Adrenal gland (tissue), 9 donors: ENCODE measurements at regions not wholly inside any gene's neighbourhood (a gene's known extent, or its start where the extent isn't known, plus 50 kb on each side); places are given as distances from the start of the nearest gene placed in this dataset.

ENCODE experiments used
- DNase-seq, 7 donors: peaks; one replicate each; pipeline ENCODE4 v3.0.0-alpha.2; 2019 to 2020
- H3K27ac ChIP-seq, 5 donors: fragments of 200-600 bp; sonication (generic) in 4 of 5; 1 replicate in 3 of 5; 2 replicates in 2 of 5; pipeline versions ENCODE4 v1.5.1 to v1.8.0; 2016 to 2020; ENCODE audit warnings: mild to moderate bottlenecking in 1 of 5
- H3K27me3 ChIP-seq: fragments of 200-600 bp; 2 replicates; pipeline ENCODE4 v1.8.0; 2021
- H3K36me3 ChIP-seq, 2 donors: fragments of 200-600 bp; replicated peaks in 1 of 2; 1 replicate in 1 of 2; 2 replicates in 1 of 2; pipeline versions ENCODE4 v1.5.1 to v1.8.0; 2018 to 2022
- H3K4me1 ChIP-seq, 2 donors: fragments of 200-600 bp; replicated peaks in 1 of 2; 1 replicate in 1 of 2; 2 replicates in 1 of 2; pipeline versions ENCODE4 v1.5.1 to v1.8.0; 2018 to 2021
- H3K4me3 ChIP-seq, 4 donors: fragments of 200-600 bp; sonication (generic) in 3 of 4; one replicate each; pipeline ENCODE4 v1.5.1; 2016 to 2018
- H3K9me3 ChIP-seq, 3 donors: fragments of 200-600 bp; sonication (generic) in 1 of 3; replicated peaks in 1 of 3; 1 replicate in 2 of 3; 2 replicates in 1 of 3; pipeline versions ENCODE4 v1.5.1 to v1.8.0; 2016 to 2021
- CTCF ChIP-seq, 6 experiments: fragments of 450-650 bp in 4 of 6; fragments of 200-600 bp in 2 of 6; sonication (generic) in 1 of 6; IDR thresholded peaks; 1 replicate in 5 of 6; 2 replicates in 1 of 6; pipeline versions ENCODE4 v1.5.1 to v1.8.0; 2016 to 2021; ENCODE audit warnings: antibody characterized with exemption in 6 of 6, mild to moderate bottlenecking in 2 of 6, moderate library complexity in 1 of 6
- POLR2A ChIP-seq, 2 donors: fragments of 450-650 bp; IDR thresholded peaks; one replicate each; pipeline ENCODE4 v1.6.1; 2017; ENCODE audit warnings: antibody characterized with exemption in 2 of 2, mild to moderate bottlenecking in 2 of 2, moderate library complexity in 1 of 2
- WGBS, 4 donors: extraction: QIAGEN DNeasy Blood & Tissue Kit in 2 of 4; methylation state at CpG; one replicate each; pipeline versions ENCODE4 v1.1.5 to v1.1.7; 2013 to 2017; 5-methylcytosine and 5-hydroxymethylcytosine counted together
- intact Hi-C, 2 donors: fragments of 100-400 bp; cut with DNase I; formaldehyde crosslinking; loops; one replicate each; pipeline versions ENCODE4 v1.14.1 to v1.15.0; 2022 to 2023
- donor health status: healthy with polysubstance abuse.
- donor health status: Bipolar disorder and iron deficiency.
- donor health status: DM: yes; HTN: yes; CAD: no.
- donor health status: DM: no; HTN: no; CAD: no.
- donor health status: DM: no; HTN: no; CAD: no.

- no peaks in the 10 kb centered on the region for H3K9me3 ChIP-seq
- no peak for DNase-seq
- H3K4me3 ChIP-seq, result no peak overlapping the region
- H3K4me1 ChIP-seq, result no peaks in the 10 kb centered on the region
- intact Hi-C loops, result no loop called here
- H3K36me3 ChIP-seq, result no peaks in the 10 kb centered on the region
- no peak for TF ChIP-seq POLR2A (IDR thresholded peaks at IDR 0.05)
- no peak for TF ChIP-seq CTCF (IDR thresholded peaks at IDR 0.05)
- WGBS, 4 donors, result 83 to 94% (median 90%) methylated on average over 1 of the region's 1 CpG
- H3K27ac ChIP-seq, result no peak overlapping the region
- no peaks in the 10 kb centered on the region for H3K27me3 ChIP-seq
Measured at GRCh38 chr15:39369768-39370167, 211.1 kb upstream of the THBS1 start.

DNA sequence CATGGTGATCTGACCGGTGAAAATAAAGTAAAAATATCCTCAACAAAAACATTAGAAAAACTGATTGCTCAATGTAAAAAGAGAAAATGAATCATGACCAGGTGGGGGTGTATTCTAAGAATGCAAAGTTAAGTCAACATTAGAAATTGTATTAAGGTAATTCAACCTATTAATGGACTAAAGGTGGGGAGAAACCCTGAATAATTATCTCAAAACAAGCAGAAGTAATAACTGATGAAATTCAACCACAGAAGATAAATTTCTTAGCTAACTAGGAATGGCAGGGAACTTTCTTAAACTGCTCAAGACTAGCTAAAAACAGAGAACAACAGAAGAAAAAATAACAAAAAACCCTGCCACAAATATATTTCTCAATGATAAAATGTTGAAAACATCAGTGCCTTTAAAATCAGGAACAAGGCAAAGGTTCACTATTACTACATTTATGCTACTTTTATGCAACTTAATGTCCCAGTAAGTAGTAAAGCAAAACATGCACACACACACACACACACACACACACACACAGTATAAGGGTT is 204.4 kb upstream of the THBS1 start:
- H3K27me3 ChIP-seq, result no peaks in the 10 kb centered on the region
- intact Hi-C loops, result no loop called here
- DNase-seq, result no peak
- no peak for TF ChIP-seq CTCF (IDR thresholded peaks at IDR 0.05)
- no peak for TF ChIP-seq POLR2A (IDR thresholded peaks at IDR 0.05)
- H3K27ac ChIP-seq, result peak overlapping the region in 1 of 5 donors; percentile 67
- no peaks in the 10 kb centered on the region for H3K9me3 ChIP-seq
- H3K4me1 ChIP-seq, result no peaks in the 10 kb centered on the region
- WGBS, 4 donors, result 42 to 67% (median 59%) methylated on average over 1 of the region's 1 CpG
- no peaks in the 10 kb centered on the region for H3K36me3 ChIP-seq
- no peak overlapping the region for H3K4me3 ChIP-seq

- 55 to 78% (median 68%) methylated on average over 1 of the region's 1 CpG for WGBS, 4 donors
- intact Hi-C loops, result no loop called here
- Histone ChIP-seq H3K4me3 (no peak overlapping the region), H3K36me3 (no peaks in the 10 kb centered on the region), H3K9me3 (no peaks in the 10 kb centered on the region), H3K27me3 (no peaks in the 10 kb centered on the region), H3K4me1 (peaks cover 0 to 4% of the 10 kb centered on the region in 2 donors), H3K27ac (no peak overlapping the region)
- no peak for DNase-seq
- TF ChIP-seq CTCF (IDR thresholded peaks at IDR 0.05), result no peak
- no peak for TF ChIP-seq POLR2A (IDR thresholded peaks at IDR 0.05)
Measured at GRCh38 chr15:39381517-39381916, 199.4 kb upstream of the THBS1 start.

DNA sequence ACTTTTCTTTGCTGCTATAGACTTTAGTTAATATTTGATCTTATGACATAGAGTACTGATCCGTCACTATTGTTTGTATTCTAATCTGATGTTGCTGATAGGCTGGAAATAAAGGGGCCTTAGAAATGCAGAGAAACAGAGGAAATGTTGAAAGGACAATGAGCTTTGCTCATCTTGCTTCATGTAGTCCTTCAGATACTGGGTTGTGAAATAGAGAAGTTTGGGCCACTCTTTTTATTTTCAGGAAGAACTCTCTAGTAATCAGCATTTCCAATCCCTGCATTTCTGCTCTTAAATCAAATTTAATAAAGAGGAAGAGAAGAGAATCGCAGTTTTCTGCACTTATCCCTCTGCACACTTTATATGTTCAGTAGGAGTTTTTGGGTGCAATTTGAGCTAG is 192.8 kb upstream of the THBS1 start:
- WGBS, 4 donors, result 64 to 84% (median 77%) methylated on average over 2 of the region's 2 CpGs

More for the DNA sequence above, 192.8 kb upstream of the THBS1 start:
- H3K27me3 ChIP-seq, result no peaks in the 10 kb centered on the region
- peak overlapping the region in 2 of 5 donors; percentile 22 to 62 for H3K27ac ChIP-seq
- TF ChIP-seq POLR2A (IDR thresholded peaks at IDR 0.05) (no peak), CTCF (IDR thresholded peaks at IDR 0.05) (no peak)
- H3K4me1 ChIP-seq, result peaks cover 4 to 5% of the 10 kb centered on the region in 2 donors
- intact Hi-C loops, result no loop called here
- no peak for DNase-seq
- H3K36me3 ChIP-seq, result no peaks in the 10 kb centered on the region
- no peak overlapping the region for H3K4me3 ChIP-seq
- no peaks in the 10 kb centered on the region for H3K9me3 ChIP-seq
